ENCODE measurements at regions not wholly inside any gene's neighbourhood (a gene's known extent, or its start where the extent isn't known, plus 50 kb on each side); places are given as distances from the start of the nearest gene placed in this dataset.

GRCh38 chr11:69353696-69354544, 60.0 kb downstream of the MYEOV start:
- no peak for TF ChIP-seq EZH2 (IDR thresholded peaks at IDR 0.05; ENCODE audit: borderline replicate concordance, low read depth, low read length, severe bottlenecking)
- TF ChIP-seq, protein P1, sequence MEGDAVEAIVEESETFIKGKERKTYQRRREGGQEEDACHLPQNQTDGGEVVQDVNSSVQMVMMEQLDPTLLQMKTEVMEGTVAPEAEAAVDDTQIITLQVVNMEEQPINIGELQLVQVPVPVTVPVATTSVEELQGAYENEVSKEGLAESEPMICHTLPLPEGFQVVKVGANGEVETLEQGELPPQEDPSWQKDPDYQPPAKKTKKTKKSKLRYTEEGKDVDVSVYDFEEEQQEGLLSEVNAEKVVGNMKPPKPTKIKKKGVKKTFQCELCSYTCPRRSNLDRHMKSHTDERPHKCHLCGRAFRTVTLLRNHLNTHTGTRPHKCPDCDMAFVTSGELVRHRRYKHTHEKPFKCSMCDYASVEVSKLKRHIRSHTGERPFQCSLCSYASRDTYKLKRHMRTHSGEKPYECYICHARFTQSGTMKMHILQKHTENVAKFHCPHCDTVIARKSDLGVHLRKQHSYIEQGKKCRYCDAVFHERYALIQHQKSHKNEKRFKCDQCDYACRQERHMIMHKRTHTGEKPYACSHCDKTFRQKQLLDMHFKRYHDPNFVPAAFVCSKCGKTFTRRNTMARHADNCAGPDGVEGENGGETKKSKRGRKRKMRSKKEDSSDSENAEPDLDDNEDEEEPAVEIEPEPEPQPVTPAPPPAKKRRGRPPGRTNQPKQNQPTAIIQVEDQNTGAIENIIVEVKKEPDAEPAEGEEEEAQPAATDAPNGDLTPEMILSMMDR (IDR thresholded peaks at IDR 0.05; ENCODE audit: borderline replicate concordance, extremely low read depth, low read length, poor library complexity, severe bottlenecking), result no peak
